ENCODE measurements at regions not wholly inside any gene's neighbourhood (a gene's known extent, or its start where the extent isn't known, plus 50 kb on each side); places are given as distances from the start of the nearest gene placed in this dataset.

- TF ChIP-seq CTCF (IDR thresholded peaks at IDR 0.05) (no peak), POLR2A (IDR thresholded peaks at IDR 0.05) (no peak), POLR2AphosphoS5 (IDR thresholded peaks at IDR 0.05) (no peak)
These were observed 190.2 kb downstream of the CBLL2 start for GRCh38 chrX:22462959-22463358.
